ENCODE measurements at regions not wholly inside any gene's neighbourhood (a gene's known extent, or its start where the extent isn't known, plus 50 kb on each side); places are given as distances from the start of the nearest gene placed in this dataset.

DNA sequence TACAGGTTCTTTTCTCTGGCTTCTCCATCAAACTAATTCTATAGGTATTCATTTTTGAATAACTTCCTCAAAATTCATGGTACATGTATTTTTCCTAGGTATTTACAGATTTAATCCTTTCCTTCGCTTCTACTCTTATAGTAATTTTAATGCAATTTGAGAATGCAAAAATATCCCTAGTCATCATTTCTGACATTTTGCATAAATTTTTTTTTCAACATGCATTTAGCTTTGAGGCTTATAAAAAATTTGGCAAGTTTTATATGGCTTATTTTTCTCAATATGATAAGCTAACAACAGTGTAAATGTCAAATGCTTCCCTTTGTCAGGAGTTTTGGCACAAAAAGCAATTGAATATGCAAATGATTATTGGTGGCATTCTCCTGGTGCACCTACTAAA, 872.6 kb downstream of the FLRT2 start:
- BruUV-seq (replicated peaks), result no TSS peak
- Histone ChIP-seq H3K27ac (ENCODE audit: low read length) (no peak overlapping the region), H3K4me1 (ENCODE audit: control insufficient read depth, insufficient read depth, low read length) (no peaks in the 10 kb centered on the region), H3K9me3 (ENCODE audit: control insufficient read depth, insufficient read depth, low read depth, low read length) (no peaks in the 10 kb centered on the region), H3K4me3 (ENCODE audit: low read depth in 2 of 2, low read length in 2 of 2) (no peak overlapping the region), H3K36me3 (ENCODE audit: control insufficient read depth, insufficient read depth, low read length) (no peaks in the 10 kb centered on the region), H3K27me3 (ENCODE audit: control insufficient read depth, insufficient read depth, low read length) (no peaks in the 10 kb centered on the region)
- in situ Hi-C loops (cut with HindIII; ENCODE audit: low pct_unique_long_range_greater_than_20kb, low sequenced_read_pairs) (no loop called here), intact Hi-C loops (cut with micrococcal nuclease; ENCODE audit: unreplicated experiment) (no loop called here)
- CTCF ChIA-PET, result no interaction called here
- TF ChIP-seq POLR2AphosphoS5 (IDR thresholded peaks at IDR 0.05; ENCODE audit: low read depth, low read length), result no peak
- TF ChIP-seq, protein P1, sequence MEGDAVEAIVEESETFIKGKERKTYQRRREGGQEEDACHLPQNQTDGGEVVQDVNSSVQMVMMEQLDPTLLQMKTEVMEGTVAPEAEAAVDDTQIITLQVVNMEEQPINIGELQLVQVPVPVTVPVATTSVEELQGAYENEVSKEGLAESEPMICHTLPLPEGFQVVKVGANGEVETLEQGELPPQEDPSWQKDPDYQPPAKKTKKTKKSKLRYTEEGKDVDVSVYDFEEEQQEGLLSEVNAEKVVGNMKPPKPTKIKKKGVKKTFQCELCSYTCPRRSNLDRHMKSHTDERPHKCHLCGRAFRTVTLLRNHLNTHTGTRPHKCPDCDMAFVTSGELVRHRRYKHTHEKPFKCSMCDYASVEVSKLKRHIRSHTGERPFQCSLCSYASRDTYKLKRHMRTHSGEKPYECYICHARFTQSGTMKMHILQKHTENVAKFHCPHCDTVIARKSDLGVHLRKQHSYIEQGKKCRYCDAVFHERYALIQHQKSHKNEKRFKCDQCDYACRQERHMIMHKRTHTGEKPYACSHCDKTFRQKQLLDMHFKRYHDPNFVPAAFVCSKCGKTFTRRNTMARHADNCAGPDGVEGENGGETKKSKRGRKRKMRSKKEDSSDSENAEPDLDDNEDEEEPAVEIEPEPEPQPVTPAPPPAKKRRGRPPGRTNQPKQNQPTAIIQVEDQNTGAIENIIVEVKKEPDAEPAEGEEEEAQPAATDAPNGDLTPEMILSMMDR (IDR thresholded peaks at IDR 0.05), result no peak
- no peak for TF ChIP-seq TCF7L2 (IDR thresholded peaks at IDR 0.05; ENCODE audit: low read depth, low read length)
- TF ChIP-seq, protein P2, sequence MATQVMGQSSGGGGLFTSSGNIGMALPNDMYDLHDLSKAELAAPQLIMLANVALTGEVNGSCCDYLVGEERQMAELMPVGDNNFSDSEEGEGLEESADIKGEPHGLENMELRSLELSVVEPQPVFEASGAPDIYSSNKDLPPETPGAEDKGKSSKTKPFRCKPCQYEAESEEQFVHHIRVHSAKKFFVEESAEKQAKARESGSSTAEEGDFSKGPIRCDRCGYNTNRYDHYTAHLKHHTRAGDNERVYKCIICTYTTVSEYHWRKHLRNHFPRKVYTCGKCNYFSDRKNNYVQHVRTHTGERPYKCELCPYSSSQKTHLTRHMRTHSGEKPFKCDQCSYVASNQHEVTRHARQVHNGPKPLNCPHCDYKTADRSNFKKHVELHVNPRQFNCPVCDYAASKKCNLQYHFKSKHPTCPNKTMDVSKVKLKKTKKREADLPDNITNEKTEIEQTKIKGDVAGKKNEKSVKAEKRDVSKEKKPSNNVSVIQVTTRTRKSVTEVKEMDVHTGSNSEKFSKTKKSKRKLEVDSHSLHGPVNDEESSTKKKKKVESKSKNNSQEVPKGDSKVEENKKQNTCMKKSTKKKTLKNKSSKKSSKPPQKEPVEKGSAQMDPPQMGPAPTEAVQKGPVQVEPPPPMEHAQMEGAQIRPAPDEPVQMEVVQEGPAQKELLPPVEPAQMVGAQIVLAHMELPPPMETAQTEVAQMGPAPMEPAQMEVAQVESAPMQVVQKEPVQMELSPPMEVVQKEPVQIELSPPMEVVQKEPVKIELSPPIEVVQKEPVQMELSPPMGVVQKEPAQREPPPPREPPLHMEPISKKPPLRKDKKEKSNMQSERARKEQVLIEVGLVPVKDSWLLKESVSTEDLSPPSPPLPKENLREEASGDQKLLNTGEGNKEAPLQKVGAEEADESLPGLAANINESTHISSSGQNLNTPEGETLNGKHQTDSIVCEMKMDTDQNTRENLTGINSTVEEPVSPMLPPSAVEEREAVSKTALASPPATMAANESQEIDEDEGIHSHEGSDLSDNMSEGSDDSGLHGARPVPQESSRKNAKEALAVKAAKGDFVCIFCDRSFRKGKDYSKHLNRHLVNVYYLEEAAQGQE (IDR thresholded peaks at IDR 0.05; ENCODE audit: insufficient read depth in 1 of 2, low read depth in 2 of 2, low read length in 1 of 2), result no peak
- no peak for TF ChIP-seq SIN3A (IDR thresholded peaks at IDR 0.05; ENCODE audit: borderline replicate concordance, insufficient read depth, low read depth, low read length)
- DNase-seq (ENCODE audit: low read depth, low spot score) (no peak), ATAC-seq (no peak)
- POLR2A ChIA-PET, result no interaction called here

DNA sequence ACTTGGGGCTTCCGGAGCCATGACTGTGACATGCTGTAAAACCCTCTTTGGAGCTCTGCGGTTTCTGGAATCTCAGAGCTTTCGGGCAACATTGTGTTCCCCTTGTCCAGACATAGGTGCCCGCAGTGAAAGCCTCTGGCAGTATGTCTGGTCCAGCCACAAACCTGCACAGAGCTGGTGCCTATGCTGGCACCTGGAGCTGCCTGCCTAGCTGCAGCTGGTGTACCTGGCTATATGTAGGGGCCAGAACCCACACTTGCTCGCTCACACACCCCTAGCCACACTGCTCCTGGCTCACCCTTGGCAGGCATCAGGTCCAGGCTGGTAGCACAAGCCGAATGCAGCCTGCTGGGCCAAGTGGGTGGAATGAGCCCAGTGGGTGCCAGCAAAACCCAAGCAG, 861.1 kb downstream of the FLRT2 start:
- in situ Hi-C loops (cut with HindIII; ENCODE audit: low pct_unique_long_range_greater_than_20kb, low sequenced_read_pairs), result no loop called here
- TF ChIP-seq, protein P2 (IDR thresholded peaks at IDR 0.05; ENCODE audit: insufficient read depth in 1 of 2, low read depth in 2 of 2, low read length in 1 of 2), result no peak
- TF ChIP-seq TCF7L2 (IDR thresholded peaks at IDR 0.05; ENCODE audit: low read depth, low read length) (no peak), SIN3A (IDR thresholded peaks at IDR 0.05; ENCODE audit: borderline replicate concordance, insufficient read depth, low read depth, low read length) (no peak), POLR2AphosphoS5 (IDR thresholded peaks at IDR 0.05; ENCODE audit: low read depth, low read length) (no peak)
- TF ChIP-seq, protein P1 (IDR thresholded peaks at IDR 0.05), result no peak
- Histone ChIP-seq H3K36me3 (ENCODE audit: control insufficient read depth, insufficient read depth, low read length) (no peaks in the 10 kb centered on the region), H3K4me1 (ENCODE audit: control insufficient read depth, insufficient read depth, low read length) (no peaks in the 10 kb centered on the region), H3K27ac (ENCODE audit: low read length) (no peak overlapping the region), H3K4me3 (ENCODE audit: low read depth in 2 of 2, low read length in 2 of 2) (no peak overlapping the region), H3K9me3 (ENCODE audit: control insufficient read depth, insufficient read depth, low read depth, low read length) (no peaks in the 10 kb centered on the region), H3K27me3 (ENCODE audit: control insufficient read depth, insufficient read depth, low read length) (no peaks in the 10 kb centered on the region)
- ChIA-PET POLR2A (no interaction called here), CTCF (no interaction called here)
- BruUV-seq (replicated peaks), result no TSS peak
- ATAC-seq, result no peak
- DNase-seq (ENCODE audit: low read depth, low spot score), result no peak
- intact Hi-C loops (cut with micrococcal nuclease; ENCODE audit: unreplicated experiment), result no loop called here

Measured in Panc1 (cell line).